C4-2B (cell line): ENCODE measurements at regions not wholly inside any gene's neighbourhood (a gene's known extent, or its start where the extent isn't known, plus 50 kb on each side); places are given as distances from the start of the nearest gene placed in this dataset.

Experiments
- ZFX ChIP-seq: fragments of 450-650 bp; IDR thresholded peaks from 2 replicates; pipeline ENCODE4 v1.6.1; 2017
- TF ChIP-seq, protein P1 (sequence below): fragments of 450-650 bp; conservative IDR thresholded peaks from 2 replicates; pipeline ENCODE4 v1.5.1; 2017; ENCODE audit warnings: mild to moderate bottlenecking

DNA sequence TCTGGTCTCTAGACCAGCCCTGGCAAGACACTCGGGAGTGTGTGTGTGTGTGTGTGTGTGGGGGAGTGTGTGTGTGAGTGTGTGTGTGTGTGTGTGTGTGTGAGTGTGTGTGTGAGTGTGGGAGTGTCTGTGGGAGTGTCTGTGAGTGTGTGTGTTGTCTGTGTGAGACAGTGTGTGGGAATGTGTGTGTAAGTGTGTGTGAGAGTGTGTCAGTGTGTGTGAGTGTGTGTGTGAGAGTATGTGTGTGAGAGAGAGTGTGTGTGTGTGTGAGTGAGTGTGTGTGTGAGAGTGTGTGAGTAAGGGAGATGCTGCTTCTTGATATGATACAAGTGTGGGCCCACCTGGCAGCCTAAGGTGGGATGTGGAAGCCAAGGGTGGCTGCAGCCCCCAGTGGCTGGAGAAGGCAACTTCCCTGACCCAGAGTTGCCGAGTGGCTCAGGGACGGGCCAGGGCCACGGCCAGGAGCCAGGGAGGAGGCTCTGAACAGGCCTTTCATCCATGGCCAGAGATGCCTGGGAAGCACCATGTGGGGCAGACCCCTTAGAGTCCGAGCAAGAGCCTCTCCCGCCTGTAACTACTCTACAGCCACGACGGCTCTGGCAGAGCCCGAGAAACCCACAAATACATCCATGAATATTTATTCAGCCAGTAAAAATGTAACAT, 159.3 kb upstream of the MYCN start:
- TF ChIP-seq, protein P1, sequence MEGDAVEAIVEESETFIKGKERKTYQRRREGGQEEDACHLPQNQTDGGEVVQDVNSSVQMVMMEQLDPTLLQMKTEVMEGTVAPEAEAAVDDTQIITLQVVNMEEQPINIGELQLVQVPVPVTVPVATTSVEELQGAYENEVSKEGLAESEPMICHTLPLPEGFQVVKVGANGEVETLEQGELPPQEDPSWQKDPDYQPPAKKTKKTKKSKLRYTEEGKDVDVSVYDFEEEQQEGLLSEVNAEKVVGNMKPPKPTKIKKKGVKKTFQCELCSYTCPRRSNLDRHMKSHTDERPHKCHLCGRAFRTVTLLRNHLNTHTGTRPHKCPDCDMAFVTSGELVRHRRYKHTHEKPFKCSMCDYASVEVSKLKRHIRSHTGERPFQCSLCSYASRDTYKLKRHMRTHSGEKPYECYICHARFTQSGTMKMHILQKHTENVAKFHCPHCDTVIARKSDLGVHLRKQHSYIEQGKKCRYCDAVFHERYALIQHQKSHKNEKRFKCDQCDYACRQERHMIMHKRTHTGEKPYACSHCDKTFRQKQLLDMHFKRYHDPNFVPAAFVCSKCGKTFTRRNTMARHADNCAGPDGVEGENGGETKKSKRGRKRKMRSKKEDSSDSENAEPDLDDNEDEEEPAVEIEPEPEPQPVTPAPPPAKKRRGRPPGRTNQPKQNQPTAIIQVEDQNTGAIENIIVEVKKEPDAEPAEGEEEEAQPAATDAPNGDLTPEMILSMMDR, result no peak
- no peak for TF ChIP-seq ZFX
